ENCODE measurements at regions not wholly inside any gene's neighbourhood (a gene's known extent, or its start where the extent isn't known, plus 50 kb on each side); places are given as distances from the start of the nearest gene placed in this dataset.
A peak's percentile ranks its signal among the peaks of the same experiment; 100 is the strongest.

GRCh38 chr19:31803835-31804446, 454.7 kb upstream of the TSHZ3 start:
- H3K9me3 ChIP-seq = peaks cover 3% of the 10 kb centered on the region; the same call in 1 of the 3 replicates
- no peak for FAIRE-seq

GRCh38 chr19:31804668-31805067, 455.4 kb upstream of the TSHZ3 start:
- H3K4me1 ChIP-seq = no peaks in the 10 kb centered on the region
- FAIRE-seq = no peak
- TF ChIP-seq USF2 (IDR thresholded peaks at IDR 0.05) = no peak
- TF ChIP-seq ZFP36 (IDR thresholded peaks at IDR 0.05; ENCODE audit: borderline replicate concordance, partially characterized antibody) = no peak
- TF ChIP-seq EP300 (IDR thresholded peaks at IDR 0.05) = no peak
- TF ChIP-seq KDM5A (IDR thresholded peaks at IDR 0.05) = no peak
- TF ChIP-seq EHF (CRISPR knock-in tag; IDR thresholded peaks at IDR 0.05) = no peak
- no peak for TF ChIP-seq PHF8 (IDR thresholded peaks at IDR 0.05; ENCODE audit: borderline replicate concordance, low read depth)
- TF ChIP-seq CEBPB (IDR thresholded peaks at IDR 0.05) = no peak
- TF ChIP-seq PBX3 (IDR thresholded peaks at IDR 0.05) = no peak
- no peak for TF ChIP-seq SMC3 (IDR thresholded peaks at IDR 0.05)
- TF ChIP-seq RNF2 (IDR thresholded peaks at IDR 0.05; ENCODE audit: borderline replicate concordance, low read depth) = no peak
- TF ChIP-seq CHD4 (IDR thresholded peaks at IDR 0.05; ENCODE audit: borderline replicate concordance) = no peak
- H3K4me2 ChIP-seq = no peak overlapping the region
- 8% methylated on average over 2 of the region's 2 CpGs for WGBS (ENCODE audit: missing lambda C conversion rate)
- ChIA-PET POLR2A (no interaction called here), CTCF (interaction anchor here (0.6 to 1.5 kb wide), 4 partner anchors 16 to 433 kb away, joined by 3 to 5 read pairs (median 4); no protein-coding TSS in a partner anchor)
- ATAC-seq = no peak
- no peak overlapping the region for H3K27ac ChIP-seq
- H3K4me3 ChIP-seq = no peak overlapping the region
- no peak for DNase-seq (ENCODE audit: low read depth in 1 of 2, low spot score in 1 of 2)
- H3K9me3 ChIP-seq = peaks cover 3% of the 10 kb centered on the region; the same call in 1 of the 3 replicates

More at GRCh38 chr19:31803835-31804446, 454.7 kb upstream of the TSHZ3 start:
- TF ChIP-seq KDM5A (IDR thresholded peaks at IDR 0.05) (no peak), TP53 (CRISPR knock-in tag; IDR thresholded peaks at IDR 0.05) (no peak), BHLHE40 (IDR thresholded peaks at IDR 0.05; ENCODE audit: low read depth, low read length) (no peak), ATOH8 (CRISPR knock-in tag; IDR thresholded peaks at IDR 0.05; ENCODE audit: low read depth) (no peak), CEBPB (IDR thresholded peaks at IDR 0.05) (no peak)
- DNase-seq (ENCODE audit: low read depth in 1 of 2, low spot score in 1 of 2) (no peak), ATAC-seq (no peak)
- no peaks in the 10 kb centered on the region for H3K4me1 ChIP-seq
- no peak overlapping the region for H3K27ac ChIP-seq
- no peak overlapping the region for H3K4me2 ChIP-seq
- CTCF ChIA-PET = interaction anchor here (0.6 to 1.5 kb wide), 4 partner anchors 16 to 208 kb away, joined by 3 to 5 read pairs (median 4); no protein-coding TSS in a partner anchor
- H3K4me3 ChIP-seq = no peak overlapping the region
- POLR2A ChIA-PET = no interaction called here
- 9% methylated on average over 6 of the region's 6 CpGs for WGBS (ENCODE audit: missing lambda C conversion rate)

- Histone ChIP-seq H3K9me3 (peaks cover 15% of the 10 kb centered on the region; the same call in 2 of the 3 replicates), H3K27ac (no peak overlapping the region), H3K4me1 (no peaks in the 10 kb centered on the region), H3K4me2 (no peak overlapping the region), H3K4me3 (no peak overlapping the region)
- WGBS (ENCODE audit: missing lambda C conversion rate) = 15% methylated on average over 6 of the region's 6 CpGs
- DNase-seq (ENCODE audit: low read depth in 1 of 2, low spot score in 1 of 2) (no peak), ATAC-seq (no peak), FAIRE-seq (peak; percentile 39)
- CTCF ChIA-PET = interaction anchor here (1.0 kb wide), 1 partner anchor 414 kb away, joined by 3 read pairs; no protein-coding TSS in a partner anchor
- TF ChIP-seq JUN (IDR thresholded peaks at IDR 0.05) (no peak), ATOH8 (CRISPR knock-in tag; IDR thresholded peaks at IDR 0.05; ENCODE audit: low read depth) (no peak), MAZ (IDR thresholded peaks at IDR 0.05; ENCODE audit: borderline replicate concordance, low read depth, low read length) (no peak), PBX3 (IDR thresholded peaks at IDR 0.05) (no peak), RCOR1 (IDR thresholded peaks at IDR 0.05; ENCODE audit: low read depth, low read length) (no peak), FOXS1 (CRISPR knock-in tag; IDR thresholded peaks at IDR 0.05) (no peak), CHD4 (IDR thresholded peaks at IDR 0.05; ENCODE audit: borderline replicate concordance) (no peak), ZFP36 (IDR thresholded peaks at IDR 0.05; ENCODE audit: borderline replicate concordance, partially characterized antibody) (no peak), RARB (CRISPR knock-in tag; IDR thresholded peaks at IDR 0.05) (no peak), RNF2 (IDR thresholded peaks at IDR 0.05; ENCODE audit: borderline replicate concordance, low read depth) (no peak), RAD21 (conservative IDR thresholded peaks at IDR 0.05 in 1 of 2, IDR thresholded peaks at IDR 0.05 in 1 of 2) (no peak), POLR2A (IDR thresholded peaks at IDR 0.05; ENCODE audit: low read length) (no peak), HES2 (IDR thresholded peaks at IDR 0.05) (no peak), HOXB5 (CRISPR knock-in tag; IDR thresholded peaks at IDR 0.05) (no peak), CBX2 (IDR thresholded peaks at IDR 0.05; ENCODE audit: borderline replicate concordance, low read depth) (no peak), POLR2AphosphoS2 (conservative IDR thresholded peaks at IDR 0.05; ENCODE audit: low read length) (no peak)
- POLR2A ChIA-PET = no interaction called here
Observed at GRCh38 chr19:31810536-31811109, 461.4 kb upstream of the TSHZ3 start.

Data from A549 (cell line).